ENCODE measurements at regions not wholly inside any gene's neighbourhood (a gene's known extent, or its start where the extent isn't known, plus 50 kb on each side); places are given as distances from the start of the nearest gene placed in this dataset.

GRCh38 chr18:24915547-24915946 lies 436.4 kb downstream of the ZNF521 start:
- peak; percentile 64 for DNase-seq (ENCODE audit: low read depth)
- TF ChIP-seq, protein P1, sequence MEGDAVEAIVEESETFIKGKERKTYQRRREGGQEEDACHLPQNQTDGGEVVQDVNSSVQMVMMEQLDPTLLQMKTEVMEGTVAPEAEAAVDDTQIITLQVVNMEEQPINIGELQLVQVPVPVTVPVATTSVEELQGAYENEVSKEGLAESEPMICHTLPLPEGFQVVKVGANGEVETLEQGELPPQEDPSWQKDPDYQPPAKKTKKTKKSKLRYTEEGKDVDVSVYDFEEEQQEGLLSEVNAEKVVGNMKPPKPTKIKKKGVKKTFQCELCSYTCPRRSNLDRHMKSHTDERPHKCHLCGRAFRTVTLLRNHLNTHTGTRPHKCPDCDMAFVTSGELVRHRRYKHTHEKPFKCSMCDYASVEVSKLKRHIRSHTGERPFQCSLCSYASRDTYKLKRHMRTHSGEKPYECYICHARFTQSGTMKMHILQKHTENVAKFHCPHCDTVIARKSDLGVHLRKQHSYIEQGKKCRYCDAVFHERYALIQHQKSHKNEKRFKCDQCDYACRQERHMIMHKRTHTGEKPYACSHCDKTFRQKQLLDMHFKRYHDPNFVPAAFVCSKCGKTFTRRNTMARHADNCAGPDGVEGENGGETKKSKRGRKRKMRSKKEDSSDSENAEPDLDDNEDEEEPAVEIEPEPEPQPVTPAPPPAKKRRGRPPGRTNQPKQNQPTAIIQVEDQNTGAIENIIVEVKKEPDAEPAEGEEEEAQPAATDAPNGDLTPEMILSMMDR (IDR thresholded peaks at IDR 0.05; ENCODE audit: insufficient read depth, low read depth, low read length), result no peak
- H3K4me3 ChIP-seq (ENCODE audit: low read depth, low read length), result no peak overlapping the region

DNA sequence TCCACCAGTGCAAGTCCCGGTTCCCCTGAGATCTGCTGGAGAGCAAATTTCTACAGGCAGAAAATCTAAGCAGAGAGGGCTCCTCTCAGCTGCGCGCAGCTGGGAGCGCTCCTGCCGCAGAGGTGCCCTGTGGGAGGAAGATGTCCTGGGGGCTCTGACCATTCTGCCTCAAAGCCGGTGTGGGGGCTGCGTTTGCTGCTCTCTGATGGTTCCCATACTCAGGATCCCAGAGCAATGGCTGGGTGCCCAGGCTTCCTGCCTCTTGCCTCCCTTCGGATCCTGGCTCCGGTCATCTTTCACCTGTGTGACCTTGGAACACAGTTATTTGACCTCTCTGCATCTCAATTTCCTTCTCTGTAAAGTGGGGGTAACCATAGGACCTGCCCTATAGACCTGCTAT lies 434.2 kb downstream of the ZNF521 start:
- no peak for DNase-seq (ENCODE audit: low read depth)
- TF ChIP-seq, protein P1 (IDR thresholded peaks at IDR 0.05; ENCODE audit: insufficient read depth, low read depth, low read length), result no peak
- H3K4me3 ChIP-seq (ENCODE audit: low read depth, low read length), result no peak overlapping the region

GRCh38 chr18:24918257-24918656 lies 433.7 kb downstream of the ZNF521 start:
- no peak for DNase-seq (ENCODE audit: low read depth)
- TF ChIP-seq, protein P1 (IDR thresholded peaks at IDR 0.05; ENCODE audit: insufficient read depth, low read depth, low read length), result no peak

DNA sequence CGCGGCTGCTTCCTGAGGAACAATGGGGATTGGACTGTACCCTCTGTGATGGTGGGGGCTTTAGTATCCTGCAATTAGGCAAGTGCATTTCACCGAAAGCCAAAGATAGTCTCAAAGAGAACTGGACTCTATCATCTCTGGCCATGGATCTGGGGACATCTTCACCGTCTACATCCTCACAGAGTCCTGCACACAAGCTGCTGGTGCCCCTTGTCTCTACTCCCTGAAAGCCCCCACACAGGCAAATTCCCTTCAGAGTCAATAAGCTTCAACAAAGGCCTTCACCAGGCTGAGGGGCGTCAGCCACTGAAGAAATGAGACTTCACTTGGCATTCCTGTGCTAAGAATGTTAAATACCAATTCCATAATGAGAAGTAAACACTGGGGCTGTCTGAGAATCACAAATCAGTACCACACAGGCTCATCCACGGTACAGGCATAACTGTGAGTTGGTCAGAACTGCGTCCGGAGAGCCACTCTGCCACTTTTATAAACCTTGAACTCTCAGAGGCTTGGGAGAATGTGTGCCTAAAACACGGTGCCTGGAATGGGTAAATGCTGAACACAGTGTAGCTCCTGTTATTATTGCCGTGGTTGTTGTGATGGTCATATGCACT lies 432.7 kb downstream of the ZNF521 start:
- TF ChIP-seq, protein P1 (IDR thresholded peaks at IDR 0.05; ENCODE audit: insufficient read depth, low read depth, low read length), result no peak
- no peak for DNase-seq (ENCODE audit: low read depth)
- H3K4me3 ChIP-seq (ENCODE audit: low read depth, low read length), result no peak overlapping the region

More at GRCh38 chr18:24918257-24918656, 433.7 kb downstream of the ZNF521 start:
- no peak overlapping the region for H3K4me3 ChIP-seq (ENCODE audit: low read depth, low read length)

DNA sequence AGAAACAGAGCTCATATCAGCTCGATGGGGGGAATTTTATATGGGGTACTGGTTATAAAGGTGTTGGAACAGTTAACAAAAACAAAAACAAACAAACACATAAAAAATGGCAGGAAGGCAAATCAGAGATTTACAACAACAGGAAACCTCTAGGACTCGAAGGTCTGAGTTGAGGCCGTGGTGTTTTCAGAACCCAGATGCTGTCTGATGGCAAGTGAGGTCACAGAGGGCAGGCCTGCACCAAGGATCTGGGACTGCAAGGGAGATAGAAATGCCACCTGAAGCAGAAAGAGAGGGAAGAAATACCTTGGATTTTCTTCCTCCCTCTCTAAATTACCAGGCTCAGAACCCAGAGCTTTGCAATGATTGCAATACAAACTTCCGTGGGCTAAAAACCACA lies 429.5 kb downstream of the ZNF521 start:
- H3K4me3 ChIP-seq (ENCODE audit: low read depth, low read length), result no peak overlapping the region
- no peak for DNase-seq (ENCODE audit: low read depth)
- TF ChIP-seq, protein P1 (IDR thresholded peaks at IDR 0.05; ENCODE audit: insufficient read depth, low read depth, low read length), result no peak

GRCh38 chr18:24923138-24923537 lies 428.8 kb downstream of the ZNF521 start:
- no peak overlapping the region for H3K4me3 ChIP-seq (ENCODE audit: low read depth, low read length)
- no peak for DNase-seq (ENCODE audit: low read depth)
- TF ChIP-seq, protein P1 (IDR thresholded peaks at IDR 0.05; ENCODE audit: insufficient read depth, low read depth, low read length), result no peak

Data from fibroblast of villous mesenchyme (primary cell).